ENCODE measurements at regions not wholly inside any gene's neighbourhood (a gene's known extent, or its start where the extent isn't known, plus 50 kb on each side); places are given as distances from the start of the nearest gene placed in this dataset.

GRCh38 chr18:43372773-43373172 lies 95.5 kb upstream of the SYT4 start:
- TF ChIP-seq CTCF (IDR thresholded peaks at IDR 0.05) (no peak), EZH2 (IDR thresholded peaks at IDR 0.05) (no peak), EZH2phosphoT487 (IDR thresholded peaks at IDR 0.05) (no peak)

Data from neural progenitor cell (in vitro differentiated cells).